IMR-90 (cell line): ENCODE measurements at regions not wholly inside any gene's neighbourhood (a gene's known extent, or its start where the extent isn't known, plus 50 kb on each side); places are given as distances from the start of the nearest gene placed in this dataset.

ENCODE experiments used
- ATAC-seq: fragments of 200-7000 bp; cut with Tn5 transposase; 2 replicates; pipeline ENCODE4 v1.9.1; 2020; ENCODE audit warnings: low read depth, mild to moderate bottlenecking, moderate library complexity
- BruUV-seq: library from RNA; stranded (reverse); fragments of 400-500 nt; replicated peaks from 2 replicates; lab custom pipeline; 2021; lab: Mats Ljungman, UMichigan
- CTCF ChIA-PET: fragments of 300-600 bp; formaldehyde crosslinking; extraction: SDS; loops from one replicate; lab custom pipeline; 2021; ENCODE audit warnings: antibody characterized with exemption; lab: Yijun Ruan, JAX
- POLR2A ChIA-PET: fragments of 300-600 bp; sonication (Branson Sonifier 250); formaldehyde crosslinking; loops from one replicate; lab custom pipeline; 2022; ENCODE audit warnings: antibody characterized with exemption; ENCODE audit not compliant: unreplicated experiment; lab: Charles Lee
- DNase-seq: peaks from one replicate; pipeline ENCODE4 v3.0.0; 2013
- H2AFZ ChIP-seq: replicated peaks from 2 replicates; pipeline ENCODE3; 2013; ENCODE audit warnings: low read length, mild to moderate bottlenecking; ENCODE audit not compliant: poor library complexity
- H2AK5ac ChIP-seq: 2 replicates; pipeline ENCODE4 v1.6.1; 2013; ENCODE audit warnings: low read depth, low read length, inconsistent platforms
- H2AK9ac ChIP-seq: replicated peaks from 2 replicates; pipeline ENCODE3; 2013; ENCODE audit warnings: mild to moderate bottlenecking, low read depth, low read length, moderate library complexity; ENCODE audit not compliant: poor library complexity
- H2BK120ac ChIP-seq: 2 replicates; pipeline ENCODE4 v1.6.1; 2013; ENCODE audit warnings: low read depth, low read length, inconsistent platforms
- H2BK15ac ChIP-seq: 3 replicates; pipeline ENCODE4 v1.6.1; 2013; ENCODE audit warnings: low read depth, low read length, inconsistent platforms
- H2BK20ac ChIP-seq: 2 replicates; pipeline ENCODE4 v1.6.1; 2013; ENCODE audit warnings: low read depth, mild to moderate bottlenecking, inconsistent platforms, low read length, moderate library complexity
- H2BK5ac ChIP-seq: 2 replicates; pipeline ENCODE4 v1.6.1; 2013; ENCODE audit warnings: mild to moderate bottlenecking, low read depth, low read length, inconsistent platforms; ENCODE audit not compliant: poor library complexity, severe bottlenecking
- H3K14ac ChIP-seq: replicated peaks from 2 replicates; pipeline ENCODE4 v1.6.1; 2013; ENCODE audit warnings: low read depth, low read length, inconsistent platforms
- H3K18ac ChIP-seq: 2 replicates; pipeline ENCODE4 v1.6.1; 2013; ENCODE audit warnings: low read depth, low read length, control low read depth
- H3K23ac ChIP-seq: 2 replicates; pipeline ENCODE4 v1.6.1; 2013; ENCODE audit warnings: low read depth, low read length, inconsistent platforms
- H3K27ac ChIP-seq: 2 replicates; pipeline ENCODE4 v1.5.1; 2013; ENCODE audit warnings: mild to moderate bottlenecking, control low read depth, low read length; ENCODE audit not compliant: insufficient read depth
- H3K27me3 ChIP-seq: 2 replicates; pipeline ENCODE4 v1.6.1; 2013; ENCODE audit warnings: low read length; ENCODE audit not compliant: control insufficient read depth, insufficient read depth
- H3K36me3 ChIP-seq: 2 replicates; pipeline ENCODE4 v1.6.1; 2013; ENCODE audit warnings: low read length, mixed read lengths; ENCODE audit not compliant: control insufficient read depth, insufficient read depth
- H3K4ac ChIP-seq: 2 replicates; pipeline ENCODE4 v1.6.1; 2013; ENCODE audit warnings: low read depth, low read length, inconsistent platforms
- H3K4me1 ChIP-seq: 2 replicates; pipeline ENCODE4 v1.6.1; 2013; ENCODE audit warnings: low read length, mixed read lengths; ENCODE audit not compliant: control insufficient read depth, insufficient read depth
- H3K4me2 ChIP-seq: 2 replicates; pipeline ENCODE4 v1.6.1; 2013; ENCODE audit warnings: low read depth, mild to moderate bottlenecking, control low read depth, low read length, moderate library complexity
- H3K4me3 ChIP-seq: 2 replicates; pipeline ENCODE4 v1.5.1; 2013; ENCODE audit warnings: low read depth, mild to moderate bottlenecking, control low read depth, low read length, moderate library complexity; ENCODE audit not compliant: insufficient read depth
- H3K56ac ChIP-seq: 2 replicates; pipeline ENCODE4 v1.6.1; 2013; ENCODE audit warnings: low read length, inconsistent platforms; ENCODE audit not compliant: insufficient read depth; ENCODE audit errors: extremely low read depth
- H3K79me1 ChIP-seq, 2 experiments: 2 replicates each; pipeline ENCODE4 v1.6.1; 2013; ENCODE audit warnings: low read length in 2 of 2, inconsistent platforms in 1 of 2, low read depth in 1 of 2
- H3K9ac ChIP-seq: 2 replicates; pipeline ENCODE4 v1.6.1; 2013; ENCODE audit warnings: low read depth, low read length, control low read depth
- H3K9me1 ChIP-seq: 2 replicates; pipeline ENCODE4 v1.6.1; 2013; ENCODE audit warnings: low read length, inconsistent platforms; ENCODE audit not compliant: insufficient read depth
- H3K9me3 ChIP-seq: 2 replicates; pipeline ENCODE4 v1.6.1; 2013; ENCODE audit warnings: low read length; ENCODE audit not compliant: control insufficient read depth, insufficient read depth
- H4K20me1 ChIP-seq: 2 replicates; pipeline ENCODE4 v1.6.1; 2013; ENCODE audit warnings: low read length, inconsistent platforms; ENCODE audit not compliant: insufficient read depth
- H4K5ac ChIP-seq: 2 replicates; pipeline ENCODE4 v1.6.1; 2013; ENCODE audit warnings: mild to moderate bottlenecking, low read depth, low read length, control low read depth
- H4K8ac ChIP-seq, 2 experiments: 2 replicates each; pipeline ENCODE4 v1.6.1; 2013; ENCODE audit warnings: low read depth in 2 of 2, low read length in 2 of 2, control low read depth in 1 of 2, inconsistent platforms in 1 of 2
- H4K91ac ChIP-seq: 2 replicates; pipeline ENCODE4 v1.6.1; 2013; ENCODE audit warnings: low read depth, low read length, inconsistent platforms; ENCODE audit not compliant: insufficient read depth
- BHLHE40 ChIP-seq: fragments of 150-350 bp; IDR thresholded peaks from 2 replicates; pipeline ENCODE4 v1.6.1; 2016; ENCODE audit warnings: mild to moderate bottlenecking, low read depth, low read length
- CEBPB ChIP-seq: IDR thresholded peaks from 2 replicates; pipeline ENCODE4 v1.6.1; 2012; ENCODE audit warnings: low read depth, low read length, improper control_type of control experiment
- CHD1 ChIP-seq: IDR thresholded peaks from 2 replicates; pipeline ENCODE4 v1.6.1; 2012; ENCODE audit warnings: low read depth, low read length, improper control_type of control experiment
- CTCF ChIP-seq: conservative IDR thresholded peaks from 2 replicates; pipeline ENCODE4 v1.5.1; 2012; ENCODE audit warnings: mild to moderate bottlenecking, low read depth, low read length, improper control_type of control experiment
- ELK1 ChIP-seq: fragments of 150-350 bp; IDR thresholded peaks from 2 replicates; pipeline ENCODE4 v1.6.1; 2016; ENCODE audit warnings: low read depth, mild to moderate bottlenecking, low read length, moderate library complexity, borderline replicate concordance
- FOS ChIP-seq: fragments of 150-350 bp; IDR thresholded peaks from 2 replicates; pipeline ENCODE4 v1.6.1; 2016; ENCODE audit warnings: low read depth, low read length
- MAFK ChIP-seq: IDR thresholded peaks from 2 replicates; pipeline ENCODE4 v1.6.1; 2012; ENCODE audit warnings: low read depth, low read length, improper control_type of control experiment
- MAZ ChIP-seq: IDR thresholded peaks from 2 replicates; pipeline ENCODE4 v1.6.1; 2012; ENCODE audit warnings: low read depth, mild to moderate bottlenecking, low read length, improper control_type of control experiment, moderate library complexity, borderline replicate concordance
- MXI1 ChIP-seq: IDR thresholded peaks from 2 replicates; pipeline ENCODE4 v1.6.1; 2012; ENCODE audit warnings: low read depth, mild to moderate bottlenecking, low read length, moderate library complexity, borderline replicate concordance
- NFE2L2 ChIP-seq: fragments of 150-350 bp; IDR thresholded peaks from 2 replicates; pipeline ENCODE4 v1.6.1; 2016; ENCODE audit warnings: low read depth, mild to moderate bottlenecking, low read length
- POLR2A ChIP-seq: IDR thresholded peaks from 2 replicates; pipeline ENCODE4 v1.6.1; 2012; ENCODE audit warnings: mild to moderate bottlenecking, low read depth, low read length
- RAD21 ChIP-seq: IDR thresholded peaks from 2 replicates; pipeline ENCODE4 v1.6.1; 2012; ENCODE audit warnings: low read length, improper control_type of control experiment
- RCOR1 ChIP-seq: IDR thresholded peaks from 2 replicates; pipeline ENCODE4 v1.6.1; 2012; ENCODE audit warnings: mild to moderate bottlenecking, low read length, improper control_type of control experiment; ENCODE audit not compliant: insufficient replicate concordance
- RFX5 ChIP-seq: IDR thresholded peaks from 2 replicates; pipeline ENCODE4 v1.8.0; 2012; ENCODE audit warnings: low read depth, mild to moderate bottlenecking, low read length, moderate library complexity
- SMC3 ChIP-seq: fragments of 150-350 bp; IDR thresholded peaks from 2 replicates; pipeline ENCODE4 v1.6.1; 2016; ENCODE audit warnings: low read depth, mild to moderate bottlenecking, antibody characterized with exemption, low read length, moderate library complexity
- USF2 ChIP-seq: fragments of 150-350 bp; IDR thresholded peaks from 2 replicates; pipeline ENCODE4 v1.6.1; 2017; ENCODE audit warnings: mild to moderate bottlenecking, antibody characterized with exemption, low read length, low read depth
- WGBS, 2 experiments: methylation state at CpG; one replicate each; pipeline versions ENCODE4 v1.1.5 to v1.1.7; 2013; ENCODE audit warnings: missing lambda C conversion rate in 2 of 2; ENCODE audit not compliant: insufficient read length in 1 of 2; ENCODE audit errors: extremely low coverage in 2 of 2; 5-methylcytosine and 5-hydroxymethylcytosine counted together
- dilution Hi-C: fragments of 300-500 bp; cut with HindIII; formaldehyde crosslinking; loops from one replicate; pipeline ENCODE4 v1.14.3; 2018; ENCODE audit warnings: low sequenced_read_pairs; ENCODE audit not compliant: unreplicated experiment
- in situ Hi-C: fragments of 300-500 bp; cut with MboI; formaldehyde crosslinking; loops from 3 replicates; pipeline ENCODE4 v1.14.3; 2019; ENCODE audit warnings: low sequenced_read_pairs, inconsistent platforms, mixed read lengths
- intact Hi-C: fragments of 100-400 bp; cut with micrococcal nuclease; formaldehyde crosslinking; loops from 2 replicates; pipeline ENCODE4 v1.10.0; 2022

- Histone ChIP-seq H3K9me3 (peaks cover 2% of the 10 kb centered on the region; the same call in 1 of the 2 replicates), H4K91ac (no peak overlapping the region), H3K27me3 (no peaks in the 10 kb centered on the region), H3K4ac (no peak overlapping the region), H3K4me2 (no peak overlapping the region), H3K79me1 (no peaks in the 10 kb centered on the region), H2BK120ac (no peak overlapping the region), H4K8ac (no peak overlapping the region), H2BK20ac (no peak overlapping the region), H3K9ac (no peak overlapping the region), H2AK9ac (no peak overlapping the region), H3K23ac (no peak overlapping the region), H3K27ac (no peak overlapping the region), H3K9me1 (no peaks in the 10 kb centered on the region), H2AFZ (no peak overlapping the region), H4K20me1 (no peaks in the 10 kb centered on the region), H3K56ac (no peak overlapping the region), H3K4me3 (no peak overlapping the region), H3K14ac (no peak overlapping the region), H2BK5ac (no peak overlapping the region), H2BK15ac (no peak overlapping the region), H3K18ac (no peak overlapping the region), H3K4me1 (no peaks in the 10 kb centered on the region), H3K36me3 (no peaks in the 10 kb centered on the region), H2AK5ac (no peak overlapping the region), H4K5ac (no peak overlapping the region)
- intact Hi-C loops: no loop called here
- in situ Hi-C loops: no loop called here
- dilution Hi-C loops: no loop called here
- CTCF ChIA-PET: no interaction called here
- ATAC-seq (peak; percentile 37; the same call in 1 of the 2 replicates), DNase-seq (peak; percentile 10)
- 38% methylated on average over 1 of the region's 3 CpGs; no CpG with 5 or more reads in 1 of the 2 experiments for WGBS, 2 experiments
- POLR2A ChIA-PET: no interaction called here
- BruUV-seq: no TSS peak
- TF ChIP-seq NFE2L2 (no peak), CHD1 (no peak), RAD21 (peak; percentile 47), CEBPB (no peak), RFX5 (no peak), MAFK (no peak), RCOR1 (no peak), SMC3 (no peak), ELK1 (no peak), MAZ (no peak), CTCF (peak; percentile 37), POLR2A (no peak), USF2 (no peak), MXI1 (no peak), BHLHE40 (no peak), FOS (no peak)
Observed at GRCh38 chrX:113929004-113929403, 654.9 kb upstream of the HTR2C start.
